ENCODE measurements at regions not wholly inside any gene's neighbourhood (a gene's known extent, or its start where the extent isn't known, plus 50 kb on each side); places are given as distances from the start of the nearest gene placed in this dataset.

DNA sequence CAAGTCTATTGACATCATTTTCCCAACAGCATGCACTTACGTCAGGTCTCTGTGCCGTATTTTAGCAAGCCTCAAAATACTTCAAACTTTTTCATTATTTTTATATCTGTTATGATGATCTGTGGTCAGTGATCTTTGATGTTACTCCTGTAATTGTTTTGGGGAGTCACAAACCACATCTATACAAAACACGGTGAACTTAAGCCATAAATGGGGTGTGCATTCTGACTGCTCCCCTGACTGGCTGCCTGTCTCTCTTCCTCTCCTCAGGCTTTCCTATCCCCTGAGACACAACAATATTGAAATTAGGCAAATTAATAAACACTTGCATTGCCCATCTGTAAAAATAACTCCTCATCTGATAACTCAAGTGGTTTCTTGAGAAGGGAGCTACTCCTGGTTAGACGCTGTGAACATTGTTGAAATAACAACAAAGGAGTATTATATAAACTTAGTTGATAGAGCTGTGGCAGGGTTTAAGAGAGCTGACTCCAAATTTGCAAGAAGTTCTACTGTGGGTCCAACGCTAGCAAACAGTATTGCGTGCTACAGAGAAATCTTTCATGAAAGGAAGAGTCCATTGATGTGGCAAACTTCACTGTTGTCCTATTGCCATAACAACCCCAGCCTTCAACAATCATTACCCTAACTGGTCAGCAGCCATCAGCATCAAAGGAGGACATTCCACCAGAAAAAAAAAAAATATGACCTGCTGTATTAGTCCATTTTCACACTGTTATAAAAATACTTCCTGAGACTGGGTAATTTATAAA lies 105.8 kb upstream of the DSCAM start:
- no peaks in the 10 kb centered on the region for H3K9me3 ChIP-seq (ENCODE audit: control insufficient read depth, low read depth, low read length)
- H3K79me1 ChIP-seq (ENCODE audit: insufficient read depth, low read depth, low read length, poor library complexity, severe bottlenecking): no peaks in the 10 kb centered on the region
- H3K56ac ChIP-seq (ENCODE audit: insufficient read length, low read depth, low read length): no peak overlapping the region
- peaks cover 5 to 6% of the 10 kb centered on the region in 2 experiments for H3K4me1 Mint-ChIP-seq
- H3K9ac ChIP-seq (ENCODE audit: extremely low read depth, insufficient read length, low read length): no peak overlapping the region
- no peak overlapping the region for H2AFZ ChIP-seq (ENCODE audit: low read length)
- H3K18ac ChIP-seq (ENCODE audit: insufficient read length, low read depth, low read length): no peak overlapping the region
- no peaks in the 10 kb centered on the region for H4K20me1 ChIP-seq (ENCODE audit: control insufficient read depth, insufficient read depth, insufficient read length)
- H2BK12ac ChIP-seq (ENCODE audit: insufficient read length, low read depth, low read length): no peak overlapping the region
- no peak overlapping the region for H3K4ac ChIP-seq (ENCODE audit: low read depth, low read length)
- no peaks in the 10 kb centered on the region for H3K79me2 ChIP-seq (ENCODE audit: insufficient read depth, low read length)
- no peak overlapping the region for H3K4me3 Mint-ChIP-seq
- TF ChIP-seq, protein P1, sequence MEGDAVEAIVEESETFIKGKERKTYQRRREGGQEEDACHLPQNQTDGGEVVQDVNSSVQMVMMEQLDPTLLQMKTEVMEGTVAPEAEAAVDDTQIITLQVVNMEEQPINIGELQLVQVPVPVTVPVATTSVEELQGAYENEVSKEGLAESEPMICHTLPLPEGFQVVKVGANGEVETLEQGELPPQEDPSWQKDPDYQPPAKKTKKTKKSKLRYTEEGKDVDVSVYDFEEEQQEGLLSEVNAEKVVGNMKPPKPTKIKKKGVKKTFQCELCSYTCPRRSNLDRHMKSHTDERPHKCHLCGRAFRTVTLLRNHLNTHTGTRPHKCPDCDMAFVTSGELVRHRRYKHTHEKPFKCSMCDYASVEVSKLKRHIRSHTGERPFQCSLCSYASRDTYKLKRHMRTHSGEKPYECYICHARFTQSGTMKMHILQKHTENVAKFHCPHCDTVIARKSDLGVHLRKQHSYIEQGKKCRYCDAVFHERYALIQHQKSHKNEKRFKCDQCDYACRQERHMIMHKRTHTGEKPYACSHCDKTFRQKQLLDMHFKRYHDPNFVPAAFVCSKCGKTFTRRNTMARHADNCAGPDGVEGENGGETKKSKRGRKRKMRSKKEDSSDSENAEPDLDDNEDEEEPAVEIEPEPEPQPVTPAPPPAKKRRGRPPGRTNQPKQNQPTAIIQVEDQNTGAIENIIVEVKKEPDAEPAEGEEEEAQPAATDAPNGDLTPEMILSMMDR (conservative IDR thresholded peaks at IDR 0.05): no peak
- peaks cover 2% of the 10 kb centered on the region; the same call in 1 of the 2 replicates for H3K4me1 ChIP-seq (ENCODE audit: insufficient read depth, low read length)
- no peaks in the 10 kb centered on the region for H3K23me2 ChIP-seq (ENCODE audit: insufficient read length, low read depth, low read length, poor library complexity, severe bottlenecking)
- H3K4me2 ChIP-seq (ENCODE audit: insufficient read depth, insufficient read length, low read length): no peak overlapping the region
- H2BK5ac ChIP-seq (ENCODE audit: insufficient read length, low read length): no peak overlapping the region
- no peak overlapping the region for H2BK20ac ChIP-seq (ENCODE audit: low read depth, low read length, poor library complexity, severe bottlenecking)
- peaks cover 10 to 22% of the 10 kb centered on the region in 2 experiments for H3K9me3 Mint-ChIP-seq
- H3K14ac ChIP-seq (ENCODE audit: insufficient read depth, low read length): no peak overlapping the region
- H2AK5ac ChIP-seq (ENCODE audit: insufficient read length, low read length): no peak overlapping the region
- no peak overlapping the region for H3K23ac ChIP-seq (ENCODE audit: insufficient read length, low read depth, low read length)
- H3K27ac ChIP-seq (ENCODE audit: insufficient read length, low read depth, low read length): no peak overlapping the region
- H3T11ph ChIP-seq (ENCODE audit: low read length): no peak overlapping the region
- H2BK120ac ChIP-seq (ENCODE audit: low read depth, low read length, poor library complexity, severe bottlenecking): no peak overlapping the region
- no peak overlapping the region for H4K8ac ChIP-seq (replicated peaks; ENCODE audit: insufficient read length, low read depth, low read length)
- H4K91ac ChIP-seq (ENCODE audit: insufficient read length, low read depth, low read length): no peak overlapping the region
- H3K27ac Mint-ChIP-seq: no peak overlapping the region
- H3K36me3 Mint-ChIP-seq (ENCODE audit: insufficient read depth in 1 of 3, low read depth in 3 of 3): peaks cover 5 to 15% (median 8%) of the 10 kb centered on the region in 3 experiments; a peak in 4 of 7 replicates
- DNase-seq: no peak
- WGBS (ENCODE audit: extremely low coverage, insufficient read length, low lambda C conversion rate): no CpG with 5 or more reads among the region's 6 CpGs
- H2BK15ac ChIP-seq (ENCODE audit: low read depth, low read length): no peak overlapping the region
- H3K27me3 Mint-ChIP-seq (ENCODE audit: low read depth): peaks cover 6% of the 10 kb centered on the region
- H3K27me3 ChIP-seq (ENCODE audit: insufficient read depth, low read length): no peaks in the 10 kb centered on the region
- H4K5ac ChIP-seq (ENCODE audit: insufficient read length, low read depth, low read length): no peak overlapping the region

Measured in H9 (cell line).